ENCODE measurements at regions not wholly inside any gene's neighbourhood (a gene's known extent, or its start where the extent isn't known, plus 50 kb on each side); places are given as distances from the start of the nearest gene placed in this dataset.

DNA sequence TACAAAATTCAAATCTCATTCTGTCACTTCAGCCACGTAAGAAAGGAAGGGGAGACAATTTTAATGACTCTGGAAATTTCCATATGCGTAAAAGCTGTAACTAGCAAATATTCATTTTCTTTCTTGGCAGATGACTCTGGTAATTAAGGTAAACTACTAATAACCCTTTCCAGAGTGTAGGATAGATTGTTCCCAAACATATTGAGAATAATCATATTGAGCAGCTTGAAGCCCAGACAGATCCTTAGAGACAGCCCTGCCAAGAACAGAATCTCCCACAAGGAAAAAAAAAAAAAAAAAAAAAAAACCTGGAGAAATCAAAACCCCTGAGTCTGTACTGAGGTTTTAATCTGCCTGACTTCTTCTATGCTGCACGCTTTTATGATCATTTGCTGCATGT is 163.6 kb upstream of the TMPO start:
- Mint-ChIP-seq H3K27me3 (peaks cover 0 to 8% of the 10 kb centered on the region in 2 donors), H3K4me1 (no peaks in the 10 kb centered on the region), H3K4me3 (no peak overlapping the region), H3K27ac (no peak overlapping the region), H3K9me3 (no peaks in the 10 kb centered on the region), H3K36me3 (no peaks in the 10 kb centered on the region)
- ATAC-seq (replicated peaks) (no peak), DNase-seq (no peak)

DNA sequence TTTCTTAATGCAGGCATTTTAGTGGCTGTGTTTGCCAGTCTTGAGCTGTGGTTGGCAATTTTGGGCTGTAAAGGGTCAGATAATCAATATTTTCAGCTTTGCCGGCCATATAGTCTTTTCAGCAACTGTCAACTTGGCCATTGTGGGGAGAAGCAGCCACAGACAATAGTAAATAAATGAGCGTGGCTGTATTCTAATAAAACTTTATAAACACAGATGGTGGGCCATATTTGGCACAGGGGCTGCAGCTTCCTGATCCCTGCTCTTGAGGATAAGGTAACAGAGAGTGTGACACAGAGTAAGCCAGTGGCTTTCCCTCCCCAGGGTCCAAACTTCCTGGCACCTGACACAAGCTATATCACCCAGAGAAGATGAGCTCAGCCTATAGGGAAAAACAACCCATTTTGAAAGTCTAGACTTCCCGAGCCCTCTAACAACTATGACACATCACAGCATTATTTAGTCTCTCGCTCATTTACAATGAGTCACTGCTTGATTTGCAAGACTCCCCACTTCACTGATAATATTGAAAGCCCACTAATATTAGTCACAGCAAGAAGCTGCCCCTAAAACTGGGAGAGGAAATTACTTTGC is 163.1 kb upstream of the TMPO start:
- no peaks in the 10 kb centered on the region for H3K36me3 Mint-ChIP-seq
- ATAC-seq (replicated peaks) (no peak), DNase-seq (no peak)
- H3K9me3 Mint-ChIP-seq: no peaks in the 10 kb centered on the region
- H3K27ac Mint-ChIP-seq: no peak overlapping the region
- no peaks in the 10 kb centered on the region for H3K4me1 Mint-ChIP-seq
- peaks cover 0 to 8% of the 10 kb centered on the region in 2 donors for H3K27me3 Mint-ChIP-seq
- H3K4me3 Mint-ChIP-seq: no peak overlapping the region

DNA sequence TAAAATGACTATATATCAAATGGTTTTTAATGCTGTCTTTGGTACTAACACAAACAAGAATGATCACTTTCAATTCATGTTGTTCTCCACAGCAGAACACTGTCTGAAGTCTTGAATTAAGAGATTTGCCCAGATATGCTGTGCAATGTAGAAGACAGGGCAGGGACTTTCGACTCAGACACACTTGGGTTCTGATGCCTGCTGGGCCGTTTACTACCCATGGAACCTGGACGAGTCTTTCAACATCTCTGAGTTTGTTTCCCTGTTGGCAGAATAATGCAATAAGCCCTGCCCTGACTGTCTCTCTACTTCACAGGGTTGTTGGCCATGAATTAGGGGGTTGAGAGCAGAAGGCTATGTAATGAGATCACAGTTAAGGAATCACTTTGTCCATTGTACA is 162.6 kb upstream of the TMPO start:
- no peaks in the 10 kb centered on the region for H3K36me3 Mint-ChIP-seq
- H3K4me1 Mint-ChIP-seq: no peaks in the 10 kb centered on the region
- peaks cover 0 to 8% of the 10 kb centered on the region in 2 donors for H3K27me3 Mint-ChIP-seq
- H3K27ac Mint-ChIP-seq: no peak overlapping the region
- DNase-seq (no peak), ATAC-seq (replicated peaks) (no peak)
- no peak overlapping the region for H3K4me3 Mint-ChIP-seq
- no peaks in the 10 kb centered on the region for H3K9me3 Mint-ChIP-seq

DNA sequence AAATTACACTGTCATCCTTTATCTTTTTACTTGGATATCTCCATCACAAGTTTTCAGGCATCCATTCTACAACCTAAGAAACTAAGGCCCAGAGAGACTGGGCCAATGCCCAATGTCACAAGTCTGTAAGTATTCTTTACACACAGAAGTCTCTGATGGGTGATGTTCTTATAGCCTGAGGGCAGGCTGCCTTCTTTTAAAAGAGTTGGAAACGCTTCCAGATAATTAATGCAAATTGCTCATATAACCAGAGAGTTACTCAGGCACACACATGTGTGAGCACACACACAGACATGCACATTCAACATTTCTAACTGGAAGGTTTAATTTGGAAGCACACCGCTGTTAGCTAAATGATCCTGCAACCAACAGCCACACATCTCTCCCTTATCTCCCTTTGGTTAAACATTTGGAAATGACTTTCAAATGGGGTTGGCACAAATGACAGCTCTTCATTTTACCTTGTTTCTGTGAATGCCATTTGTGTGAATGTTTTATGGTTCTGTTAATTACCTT is 160.8 kb upstream of the TMPO start:
- Mint-ChIP-seq H3K4me1 (no peaks in the 10 kb centered on the region), H3K9me3 (no peaks in the 10 kb centered on the region), H3K36me3 (no peaks in the 10 kb centered on the region), H3K27ac (no peak overlapping the region), H3K4me3 (no peak overlapping the region), H3K27me3 (peaks cover 0 to 8% of the 10 kb centered on the region in 2 donors)
- no peak for ATAC-seq (replicated peaks)
- no peak for DNase-seq

DNA sequence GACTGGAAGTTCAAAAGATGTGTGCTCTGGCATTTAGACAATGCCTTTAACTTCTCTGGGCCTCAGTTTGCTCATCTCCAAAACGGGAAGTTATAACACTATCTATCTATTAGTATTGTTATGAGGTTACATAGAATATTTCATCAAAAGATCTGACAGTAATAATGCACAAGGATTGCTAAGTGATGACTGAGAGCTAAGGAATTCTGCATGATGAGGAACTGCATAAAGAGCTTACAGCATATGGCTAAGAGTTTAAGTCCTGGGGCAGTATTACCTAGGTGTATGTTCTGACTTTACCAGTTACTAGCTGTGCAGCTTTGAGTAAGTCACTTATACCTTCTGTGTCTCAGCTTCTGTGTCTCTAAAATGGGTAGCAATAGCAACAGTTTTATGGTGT is 160.1 kb upstream of the TMPO start:
- Mint-ChIP-seq H3K36me3 (no peaks in the 10 kb centered on the region), H3K4me1 (no peaks in the 10 kb centered on the region), H3K9me3 (no peaks in the 10 kb centered on the region), H3K27ac (no peak overlapping the region), H3K27me3 (peaks cover 0 to 8% of the 10 kb centered on the region in 2 donors), H3K4me3 (no peak overlapping the region)
- ATAC-seq (replicated peaks): no peak
- no peak for DNase-seq

DNA sequence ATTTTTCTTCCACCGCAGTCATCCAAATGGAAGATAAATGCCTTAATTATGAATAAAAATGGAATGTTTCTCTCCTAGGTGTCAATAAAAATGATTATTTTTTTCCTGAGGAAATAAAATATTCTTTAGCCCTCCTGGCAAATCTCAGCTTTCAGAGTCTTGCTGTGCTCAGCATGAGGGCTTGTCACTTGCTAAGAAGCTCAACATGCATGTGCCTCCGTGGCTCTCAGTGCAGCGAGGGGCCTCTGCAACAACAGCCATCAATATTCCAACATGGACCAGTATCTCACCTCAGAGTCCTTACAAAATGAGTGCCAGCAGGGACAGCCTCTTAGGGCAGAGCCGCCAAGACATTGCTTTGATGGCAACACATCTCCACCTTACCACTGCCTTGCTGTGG is 159.5 kb upstream of the TMPO start:
- no peak overlapping the region for H3K27ac Mint-ChIP-seq
- ATAC-seq (replicated peaks) (no peak), DNase-seq (no peak)
- no peaks in the 10 kb centered on the region for H3K9me3 Mint-ChIP-seq
- no peaks in the 10 kb centered on the region for H3K36me3 Mint-ChIP-seq
- H3K27me3 Mint-ChIP-seq: peaks cover 0 to 8% of the 10 kb centered on the region in 2 donors
- no peaks in the 10 kb centered on the region for H3K4me1 Mint-ChIP-seq
- H3K4me3 Mint-ChIP-seq: no peak overlapping the region

DNA sequence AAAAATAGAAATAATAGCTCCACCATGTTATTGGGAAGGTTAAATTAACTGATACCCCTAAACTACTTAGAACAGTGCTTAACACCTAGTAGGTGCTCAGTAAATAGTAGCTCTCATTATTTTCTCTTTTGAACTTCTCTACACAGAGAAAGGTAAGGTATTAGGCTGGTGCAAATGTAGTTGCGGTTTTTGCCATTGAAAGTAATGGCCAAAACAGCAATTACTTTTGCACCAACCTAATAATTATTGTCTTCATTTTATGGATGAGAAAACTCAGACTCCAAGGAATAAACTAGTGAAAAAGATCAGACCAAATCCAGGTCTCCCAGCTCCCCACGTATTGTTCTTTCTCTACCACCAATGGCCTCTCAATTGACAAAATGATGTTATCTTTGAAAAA is 157.2 kb upstream of the TMPO start:
- Mint-ChIP-seq H3K9me3 (no peaks in the 10 kb centered on the region), H3K4me3 (no peak overlapping the region), H3K27ac (no peak overlapping the region), H3K36me3 (no peaks in the 10 kb centered on the region), H3K27me3 (no peaks in the 10 kb centered on the region), H3K4me1 (no peaks in the 10 kb centered on the region)
- no peak for DNase-seq
- ATAC-seq (replicated peaks): no peak

DNA sequence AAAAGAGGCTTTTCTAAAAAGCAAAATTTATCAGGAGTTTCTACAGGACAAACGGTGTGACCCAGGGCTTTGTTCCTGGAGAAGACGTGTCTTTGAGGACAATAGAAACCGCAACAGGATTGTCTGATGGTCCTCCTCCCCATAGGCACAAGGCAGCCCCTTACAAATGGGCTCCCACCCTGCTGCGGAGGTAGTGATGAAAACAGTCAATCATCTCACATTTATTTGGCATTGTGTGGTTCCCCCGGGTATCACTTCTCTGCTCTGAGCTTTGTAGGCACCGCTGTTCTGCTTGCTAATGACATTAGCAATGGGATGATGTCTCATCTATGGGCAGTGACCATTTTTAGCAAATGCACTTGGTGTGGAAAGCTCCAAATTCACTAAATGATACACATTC is 155.5 kb upstream of the TMPO start:
- Mint-ChIP-seq H3K4me1 (no peaks in the 10 kb centered on the region), H3K27ac (no peak overlapping the region), H3K36me3 (no peaks in the 10 kb centered on the region), H3K27me3 (peaks cover 13 to 14% of the 10 kb centered on the region in 2 donors), H3K9me3 (no peaks in the 10 kb centered on the region), H3K4me3 (no peak overlapping the region)
- ATAC-seq (replicated peaks): no peak
- DNase-seq: no peak

DNA sequence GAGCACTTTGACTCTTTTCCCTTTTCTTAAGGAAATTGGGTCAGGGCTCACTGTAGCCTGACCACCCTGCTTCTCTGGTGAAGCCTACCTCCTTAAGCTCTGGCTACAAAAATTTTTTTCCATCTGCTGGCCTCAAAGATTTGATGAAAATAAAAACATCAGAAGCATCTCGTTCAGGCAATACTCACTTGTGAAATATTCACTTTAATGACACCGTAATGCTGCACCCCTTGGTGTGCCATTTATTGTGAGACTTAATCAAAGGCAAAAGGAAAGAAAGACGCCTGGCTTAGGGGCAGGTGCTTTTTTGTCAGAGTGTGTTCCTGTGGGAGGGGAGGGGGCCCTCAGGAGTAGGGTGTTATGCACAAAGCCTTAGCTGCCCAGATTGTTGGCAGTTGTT is 155.0 kb upstream of the TMPO start:
- Mint-ChIP-seq H3K27me3 (peaks cover 13 to 14% of the 10 kb centered on the region in 2 donors), H3K4me3 (no peak overlapping the region), H3K9me3 (no peaks in the 10 kb centered on the region), H3K4me1 (no peaks in the 10 kb centered on the region), H3K27ac (no peak overlapping the region), H3K36me3 (no peaks in the 10 kb centered on the region)
- DNase-seq: no peak
- ATAC-seq (replicated peaks): no peak

DNA sequence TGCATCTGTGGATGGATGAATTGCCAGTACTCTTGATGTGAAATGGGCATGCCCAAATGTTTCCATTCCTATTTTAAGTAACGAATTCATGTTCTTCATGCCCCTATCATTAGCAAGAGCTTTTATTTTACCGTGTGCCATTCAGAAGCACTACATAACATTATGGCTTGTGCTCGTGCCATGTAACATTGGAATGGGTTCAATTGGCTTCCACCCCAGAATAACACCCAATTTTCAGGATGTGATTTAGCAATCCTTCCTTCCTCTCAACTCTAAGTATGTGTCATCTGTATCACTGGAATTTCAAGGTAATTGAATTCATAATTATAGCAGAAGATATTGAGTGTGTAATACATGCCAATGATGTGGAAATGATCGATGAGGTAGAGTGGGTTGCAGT is 145.8 kb upstream of the TMPO start:
- DNase-seq: no peak
- no peaks in the 10 kb centered on the region for H3K9me3 Mint-ChIP-seq

DNA sequence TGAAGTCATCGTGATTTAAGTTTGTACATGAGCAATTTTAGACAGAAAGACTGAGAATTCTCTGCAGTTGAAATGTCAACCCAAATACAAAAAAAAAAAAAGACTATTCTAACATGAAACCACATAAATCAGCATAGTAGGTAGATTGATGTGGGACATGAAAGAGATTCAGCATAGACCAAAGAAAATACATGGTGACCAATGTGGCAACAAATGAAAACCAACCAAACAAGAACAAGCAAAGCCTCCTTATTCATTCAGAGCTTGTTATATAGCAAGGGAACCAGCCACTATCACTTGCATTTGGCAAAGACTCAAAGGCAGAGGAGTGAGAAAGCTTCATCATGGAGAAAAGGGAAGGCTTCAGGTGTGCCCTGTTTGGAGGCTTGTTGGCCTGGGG is 144.4 kb upstream of the TMPO start:
- Mint-ChIP-seq H3K27ac (no peak overlapping the region), H3K4me3 (no peak overlapping the region), H3K36me3 (no peaks in the 10 kb centered on the region), H3K27me3 (peaks cover 19 to 35% of the 10 kb centered on the region in 2 donors), H3K4me1 (no peaks in the 10 kb centered on the region), H3K9me3 (no peaks in the 10 kb centered on the region)
- ATAC-seq (replicated peaks): no peak
- no peak for DNase-seq

More for the DNA sequence above, 145.8 kb upstream of the TMPO start:
- no peak for ATAC-seq (replicated peaks)
- H3K27ac Mint-ChIP-seq: no peak overlapping the region
- H3K36me3 Mint-ChIP-seq: no peaks in the 10 kb centered on the region
- peaks cover 20 to 41% of the 10 kb centered on the region in 2 donors for H3K27me3 Mint-ChIP-seq
- no peak overlapping the region for H3K4me3 Mint-ChIP-seq
- no peaks in the 10 kb centered on the region for H3K4me1 Mint-ChIP-seq

DNA sequence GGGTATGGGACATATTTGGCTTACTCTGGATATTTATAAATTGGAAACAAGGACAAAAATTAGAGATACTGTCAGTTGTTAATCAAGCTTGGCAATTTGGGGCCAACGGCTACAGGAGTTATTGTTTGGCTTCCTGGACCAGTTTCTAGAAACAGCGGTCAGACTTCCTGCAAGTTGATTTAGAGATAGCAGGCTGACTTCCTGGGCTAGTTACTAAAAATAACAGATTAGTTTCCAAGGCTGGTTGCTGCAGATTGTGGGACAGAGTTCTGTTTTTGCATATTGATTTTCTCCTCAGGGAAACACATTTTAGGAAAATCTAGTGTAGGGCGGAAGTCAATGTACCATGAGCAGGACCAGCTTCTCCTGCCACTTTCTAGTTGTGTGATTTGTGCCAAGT is 144.0 kb upstream of the TMPO start:
- ATAC-seq (replicated peaks): no peak
- DNase-seq: no peak
- no peaks in the 10 kb centered on the region for H3K9me3 Mint-ChIP-seq
- no peak overlapping the region for H3K27ac Mint-ChIP-seq
- H3K4me3 Mint-ChIP-seq: no peak overlapping the region
- H3K4me1 Mint-ChIP-seq: no peaks in the 10 kb centered on the region
- peaks cover 17 to 32% of the 10 kb centered on the region in 2 donors for H3K27me3 Mint-ChIP-seq
- no peaks in the 10 kb centered on the region for H3K36me3 Mint-ChIP-seq

DNA sequence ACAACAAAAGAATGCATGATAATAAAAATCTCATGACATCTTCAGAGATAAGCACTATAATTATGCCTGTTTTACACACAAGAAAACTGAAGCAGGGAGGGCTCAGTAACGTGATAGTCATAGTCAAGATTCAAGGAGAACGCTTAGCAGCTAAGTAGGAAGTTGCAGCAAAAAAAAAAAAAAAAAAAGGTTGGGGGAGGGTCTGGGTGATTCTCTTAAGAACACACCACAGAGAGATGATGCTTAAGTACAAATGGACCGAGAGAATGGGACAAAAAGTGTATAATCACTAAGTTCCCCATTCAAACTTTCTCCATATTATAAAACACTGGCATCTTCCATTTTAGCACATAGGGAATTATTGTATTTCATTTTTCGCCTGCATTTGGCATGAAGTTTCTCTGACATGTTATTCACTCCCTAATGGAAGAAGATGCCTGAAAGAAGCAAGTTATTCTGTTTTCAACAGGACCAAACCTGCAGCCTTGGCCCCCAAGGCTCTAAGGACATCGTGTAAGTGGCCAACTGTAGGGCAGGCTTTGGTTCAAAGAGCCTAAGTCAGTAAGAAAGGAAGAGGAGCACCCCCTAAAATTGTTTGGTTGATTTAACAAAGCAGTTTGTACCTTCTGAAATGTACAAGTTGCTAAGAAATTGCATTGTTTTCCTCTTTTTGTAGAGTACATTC is 142.9 kb upstream of the TMPO start:
- H3K27ac Mint-ChIP-seq: no peak overlapping the region
- ATAC-seq (replicated peaks) (no peak), DNase-seq (no peak)
- H3K36me3 Mint-ChIP-seq: no peaks in the 10 kb centered on the region
- no peak overlapping the region for H3K4me3 Mint-ChIP-seq
- H3K9me3 Mint-ChIP-seq: no peaks in the 10 kb centered on the region
- no peaks in the 10 kb centered on the region for H3K4me1 Mint-ChIP-seq
- H3K27me3 Mint-ChIP-seq: peaks cover 17 to 31% of the 10 kb centered on the region in 2 donors

DNA sequence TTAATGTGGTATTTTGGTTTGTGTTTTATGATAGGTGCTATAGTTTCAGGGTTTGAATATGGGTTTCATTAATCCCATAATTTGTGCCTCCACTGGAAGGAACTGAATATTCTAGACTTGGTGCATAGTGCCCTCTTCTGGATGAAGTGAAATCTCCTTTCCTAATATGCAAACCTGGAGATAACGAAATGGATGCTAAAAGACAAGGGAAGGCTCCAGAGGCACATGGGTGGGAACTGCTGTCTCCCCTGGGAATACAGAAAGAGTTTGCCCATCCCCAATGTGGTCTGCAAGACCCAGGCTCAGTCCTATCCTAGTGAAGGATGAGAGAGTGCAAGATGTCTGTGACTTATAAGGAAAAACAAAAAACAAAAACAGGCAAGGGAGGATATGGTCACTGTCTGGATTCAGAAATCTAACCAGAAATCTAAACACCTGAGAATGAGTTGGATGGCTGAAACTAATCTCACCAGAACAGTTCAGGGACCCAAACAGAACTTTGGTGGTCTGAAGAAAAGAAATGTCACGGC is 142.3 kb upstream of the TMPO start:
- no peaks in the 10 kb centered on the region for H3K4me1 Mint-ChIP-seq
- no peaks in the 10 kb centered on the region for H3K36me3 Mint-ChIP-seq
- H3K9me3 Mint-ChIP-seq: no peaks in the 10 kb centered on the region
- H3K27ac Mint-ChIP-seq: no peak overlapping the region
- no peak for ATAC-seq (replicated peaks)
- peaks cover 14 to 27% of the 10 kb centered on the region in 2 donors for H3K27me3 Mint-ChIP-seq
- no peak overlapping the region for H3K4me3 Mint-ChIP-seq
- DNase-seq: no peak

DNA sequence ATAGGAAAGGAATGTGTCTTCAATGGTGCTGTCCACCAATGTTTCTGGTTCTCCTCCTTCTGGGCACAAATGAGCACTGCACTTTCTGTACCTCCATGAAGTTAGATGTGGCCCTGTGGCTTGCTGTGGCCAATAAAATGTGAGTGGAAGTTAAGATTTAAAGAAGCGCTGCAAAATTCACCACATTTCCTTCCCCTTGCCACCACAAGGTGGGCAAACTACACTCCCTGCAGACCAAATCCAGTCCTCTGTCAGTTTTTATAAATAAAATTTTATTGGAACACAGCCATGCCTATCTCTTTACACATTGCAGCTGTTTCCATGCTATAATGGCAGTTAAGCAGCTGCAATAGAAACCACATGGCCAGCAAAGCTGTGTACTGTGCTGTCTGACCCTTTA is 141.4 kb upstream of the TMPO start:
- Mint-ChIP-seq H3K4me1 (no peaks in the 10 kb centered on the region), H3K27me3 (peaks cover 24 to 27% of the 10 kb centered on the region in 2 donors), H3K36me3 (no peaks in the 10 kb centered on the region), H3K9me3 (no peaks in the 10 kb centered on the region), H3K27ac (no peak overlapping the region), H3K4me3 (no peak overlapping the region)
- no peak for ATAC-seq (replicated peaks)
- no peak for DNase-seq

All from stimulated activated naive B cell treated with anti-CD40 and anti-IgM and Interleukin-4, amounts not matched to agents 10 μg/mL and 1 μg/mL and 100 μg/mL, for 72 hours (primary cell).